ENCODE measurements at regions not wholly inside any gene's neighbourhood (a gene's known extent, or its start where the extent isn't known, plus 50 kb on each side); places are given as distances from the start of the nearest gene placed in this dataset.

GRCh38 chr5:27388755-27389154, 350.4 kb upstream of the CDH9 start:
- TF ChIP-seq POLR2AphosphoS5 (IDR thresholded peaks at IDR 0.05), result no peak
- TF ChIP-seq CTCF (IDR thresholded peaks at IDR 0.05), result no peak
